ENCODE measurements at regions not wholly inside any gene's neighbourhood (a gene's known extent, or its start where the extent isn't known, plus 50 kb on each side); places are given as distances from the start of the nearest gene placed in this dataset.

DNA sequence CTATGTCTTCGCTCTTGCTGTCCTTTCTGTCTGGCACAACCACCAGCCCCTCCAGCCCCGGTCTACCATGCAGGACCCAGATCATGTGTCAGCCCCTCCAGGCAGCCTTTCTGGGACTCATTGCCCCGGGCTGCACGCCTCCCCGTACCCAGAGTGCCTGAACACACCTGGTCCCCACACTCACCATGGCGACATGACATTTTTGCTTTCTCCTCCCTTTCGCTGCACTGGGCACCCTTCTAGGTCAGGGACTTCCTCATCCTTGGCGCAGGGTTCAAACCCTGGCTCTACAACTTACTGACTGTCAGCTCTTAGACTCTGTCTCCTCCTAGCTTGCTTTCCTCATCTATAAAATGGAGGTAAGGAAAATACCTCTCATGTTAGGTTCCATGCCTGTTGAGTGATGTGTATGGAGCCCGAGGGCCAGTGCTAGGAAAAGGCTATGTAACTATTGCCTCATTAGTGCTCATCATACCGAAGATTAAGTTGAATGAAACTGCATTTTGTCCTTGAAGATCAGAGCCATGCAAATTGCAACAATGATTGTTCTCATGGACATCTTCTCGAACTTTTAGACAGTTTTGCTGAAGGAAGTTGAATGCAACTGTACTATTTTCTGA, 49.7 kb upstream of the TIAM2 start:
- TF ChIP-seq, protein P1, sequence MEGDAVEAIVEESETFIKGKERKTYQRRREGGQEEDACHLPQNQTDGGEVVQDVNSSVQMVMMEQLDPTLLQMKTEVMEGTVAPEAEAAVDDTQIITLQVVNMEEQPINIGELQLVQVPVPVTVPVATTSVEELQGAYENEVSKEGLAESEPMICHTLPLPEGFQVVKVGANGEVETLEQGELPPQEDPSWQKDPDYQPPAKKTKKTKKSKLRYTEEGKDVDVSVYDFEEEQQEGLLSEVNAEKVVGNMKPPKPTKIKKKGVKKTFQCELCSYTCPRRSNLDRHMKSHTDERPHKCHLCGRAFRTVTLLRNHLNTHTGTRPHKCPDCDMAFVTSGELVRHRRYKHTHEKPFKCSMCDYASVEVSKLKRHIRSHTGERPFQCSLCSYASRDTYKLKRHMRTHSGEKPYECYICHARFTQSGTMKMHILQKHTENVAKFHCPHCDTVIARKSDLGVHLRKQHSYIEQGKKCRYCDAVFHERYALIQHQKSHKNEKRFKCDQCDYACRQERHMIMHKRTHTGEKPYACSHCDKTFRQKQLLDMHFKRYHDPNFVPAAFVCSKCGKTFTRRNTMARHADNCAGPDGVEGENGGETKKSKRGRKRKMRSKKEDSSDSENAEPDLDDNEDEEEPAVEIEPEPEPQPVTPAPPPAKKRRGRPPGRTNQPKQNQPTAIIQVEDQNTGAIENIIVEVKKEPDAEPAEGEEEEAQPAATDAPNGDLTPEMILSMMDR (IDR thresholded peaks at IDR 0.05; ENCODE audit: extremely low read depth, missing control alignments): no peak
- no peak for DNase-seq (ENCODE audit: low spot score)

Measured in GM20000 (cell line).